Inferior parietal cortex (tissue), 1 donor: ENCODE measurements at regions not wholly inside any gene's neighbourhood (a gene's known extent, or its start where the extent isn't known, plus 50 kb on each side); places are given as distances from the start of the nearest gene placed in this dataset.
A peak's percentile ranks its signal among the peaks of the same experiment; 100 is the strongest.
"Not testable (repeated sequence)": the region's sequence is repeated elsewhere in the genome, so short reads cannot be mapped to it uniquely, and the experiment has no call there.

ENCODE experiments used
- DNase-seq: peaks from one replicate; pipeline ENCODE4 v3.0.0-alpha.2; 2016; ENCODE audit errors: extremely low spot score

DNA sequence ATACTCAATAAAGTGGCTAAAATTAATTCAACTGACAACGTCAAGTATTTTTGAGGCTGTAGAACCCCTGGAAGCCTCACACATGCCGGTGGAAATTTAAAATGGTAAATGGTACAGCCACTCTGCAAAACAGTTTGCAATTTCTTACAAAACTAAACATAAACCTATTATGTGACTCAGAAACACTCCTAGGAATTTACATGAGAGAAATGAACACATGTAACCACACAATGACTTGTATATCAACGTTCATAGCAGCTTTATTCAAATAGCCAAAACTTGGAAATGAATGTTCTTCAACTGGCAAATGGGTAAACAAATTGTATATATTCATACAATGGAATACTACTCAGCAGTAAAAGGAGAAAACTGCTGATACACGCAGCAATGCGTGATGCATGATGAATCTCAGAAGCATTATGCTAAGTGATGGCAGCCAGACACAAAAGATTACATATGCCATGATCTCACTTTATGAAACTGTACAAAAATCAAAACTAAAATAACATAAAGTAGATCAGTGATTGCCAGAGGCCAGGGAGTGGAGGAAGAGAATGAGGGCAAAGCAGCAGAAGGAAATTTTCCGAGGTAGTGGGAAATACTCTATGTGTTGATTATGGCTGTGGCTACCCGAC is 112.5 kb downstream of the FAM50B start:
- DNase-seq = no peak

- DNase-seq = no peak
These were observed 113.4 kb downstream of the FAM50B start for GRCh38 chr6:3962291-3963280.

DNA sequence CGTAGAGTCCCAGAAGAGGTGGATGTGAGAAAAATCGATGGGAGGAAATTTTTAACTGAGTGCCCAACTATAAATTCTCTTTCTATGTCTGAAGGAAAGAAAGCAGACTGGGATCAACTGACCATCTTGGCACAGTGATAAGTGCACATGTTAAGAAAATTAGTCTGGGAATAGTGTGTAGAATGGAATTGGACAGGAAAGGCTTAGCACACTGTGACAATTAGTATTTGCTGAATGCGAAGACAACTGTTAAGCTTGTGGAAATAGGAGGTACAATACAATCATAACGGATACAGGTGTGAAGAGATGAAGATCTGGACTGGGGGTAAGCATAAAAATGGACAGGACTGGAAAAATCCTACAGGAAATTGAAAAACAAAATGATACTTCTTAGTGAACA is 114.3 kb downstream of the FAM50B start:
- no peak for DNase-seq

- no peak for DNase-seq
These were observed 113.7 kb downstream of the FAM217A start for GRCh38 chr6:3965071-3965718.

GRCh38 chr6:3966426-3966825 is 112.5 kb downstream of the FAM217A start:
- DNase-seq = no peak

DNA sequence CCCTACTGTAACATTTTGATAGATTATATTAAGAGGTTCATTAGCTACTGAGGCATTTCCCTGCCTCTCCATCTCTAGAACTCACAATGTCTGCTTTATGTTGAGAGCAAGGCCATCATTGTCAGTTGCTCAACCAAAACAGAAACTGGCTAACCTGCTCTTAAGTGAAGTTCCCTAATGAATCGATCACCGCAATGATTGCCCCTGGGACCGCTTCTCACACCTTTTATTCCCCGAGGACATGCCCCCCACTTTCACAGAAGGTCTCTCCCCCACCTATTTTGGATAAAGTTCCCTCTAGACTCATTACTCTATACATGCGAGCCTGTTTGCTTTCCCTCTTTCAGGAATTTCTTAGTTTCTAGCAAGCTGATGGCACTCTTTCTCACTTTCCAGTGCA is 108.8 kb downstream of the FAM217A start:
- DNase-seq = no peak

DNA sequence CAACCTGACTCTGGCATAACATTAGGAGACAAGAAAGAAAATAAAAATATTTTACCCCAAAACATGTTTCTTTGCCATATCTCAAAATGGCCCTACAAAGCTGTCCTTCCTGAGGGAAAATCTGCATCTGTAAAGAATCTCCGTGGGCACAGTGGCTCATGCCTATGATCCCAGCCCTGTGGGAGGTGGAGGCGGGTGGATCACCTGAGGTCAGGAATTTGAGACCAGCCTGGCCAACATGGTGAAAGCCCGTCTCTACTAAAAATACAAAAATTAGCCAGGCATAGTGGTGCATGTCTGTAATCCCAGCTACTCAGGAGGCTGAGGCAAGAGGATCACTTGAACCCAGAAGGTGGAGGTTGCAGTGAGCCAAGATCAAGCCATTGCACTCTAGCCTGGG is 105.8 kb downstream of the FAM217A start:
- DNase-seq = not testable (repeated sequence)

GRCh38 chr6:3977875-3978711 is 100.8 kb downstream of the FAM217A start:
- peak; percentile 74 for DNase-seq

GRCh38 chr6:3978966-3979365 is 100.0 kb downstream of the FAM217A start:
- not testable (repeated sequence) for DNase-seq

GRCh38 chr6:3981917-3982316 is 97.0 kb downstream of the FAM217A start:
- DNase-seq = no peak

DNA sequence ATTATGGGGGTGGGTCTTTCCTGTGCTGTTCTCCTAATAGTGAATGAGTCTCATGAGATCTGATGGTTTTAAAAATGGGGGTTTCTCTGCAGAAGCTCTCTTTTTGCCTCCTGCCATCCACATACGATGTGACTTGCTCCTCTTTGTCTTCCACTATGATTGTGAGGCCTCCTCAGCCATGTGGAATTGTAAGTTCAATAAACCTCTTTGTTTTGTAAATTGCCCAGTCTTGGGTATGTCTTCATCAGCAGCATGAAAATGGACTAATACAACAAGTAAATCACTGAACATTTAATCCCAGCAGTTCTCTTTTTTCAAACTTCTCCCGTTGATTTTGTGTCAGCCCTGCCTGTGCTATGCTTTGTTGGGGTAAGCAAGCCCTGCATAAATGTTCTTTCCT is 95.2 kb downstream of the FAM217A start:
- DNase-seq = no peak

GRCh38 chr6:3984494-3984893 is 94.4 kb downstream of the FAM217A start:
- no peak for DNase-seq

- DNase-seq = no peak
These were observed 92.7 kb downstream of the FAM217A start for GRCh38 chr6:3986241-3986640.

- DNase-seq = no peak
These were observed 91.9 kb downstream of the FAM217A start for GRCh38 chr6:3987053-3987452.

DNA sequence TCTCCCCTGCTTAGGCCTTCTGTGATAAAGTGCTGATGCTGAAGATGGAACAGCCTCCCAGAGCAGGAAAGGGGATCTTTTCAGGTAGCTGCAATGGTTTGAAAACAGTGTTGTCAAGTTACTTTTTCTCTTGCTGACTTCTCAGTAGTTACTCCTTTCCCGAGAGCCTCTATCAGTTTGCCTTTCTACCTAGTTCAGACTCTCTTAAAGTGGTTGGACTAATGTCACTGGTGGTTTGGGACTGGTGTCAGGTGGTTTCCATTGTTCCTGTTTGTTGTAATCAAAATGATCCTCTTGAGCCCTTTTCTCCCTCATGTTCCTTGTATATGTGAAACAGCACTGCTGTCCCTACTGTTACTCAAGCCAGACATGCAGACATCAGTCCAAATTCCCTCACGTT is 91.4 kb downstream of the FAM217A start:
- DNase-seq = no peak

GRCh38 chr6:3990692-3991491 is 88.0 kb downstream of the FAM217A start:
- DNase-seq = peak; percentile 91

DNA sequence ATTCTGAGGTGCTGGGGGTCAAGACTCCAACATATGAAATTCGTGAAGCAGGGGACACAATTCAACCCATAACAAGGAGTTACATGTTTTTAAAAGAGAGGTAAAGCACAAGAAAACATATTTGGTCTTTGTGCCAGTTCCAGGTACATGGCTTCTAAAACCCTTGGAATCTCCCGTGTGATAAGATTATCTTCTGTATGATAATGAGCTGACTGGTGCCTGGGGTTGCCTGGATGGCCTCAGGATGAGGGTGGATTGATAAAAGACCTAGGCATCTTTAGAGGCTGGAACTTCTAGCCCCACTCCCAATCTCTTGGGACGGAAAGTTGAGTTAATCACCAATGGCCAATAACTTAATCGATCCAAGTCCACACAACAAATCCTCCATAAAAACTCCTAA is 87.0 kb downstream of the FAM217A start:
- DNase-seq = no peak

GRCh38 chr6:3996349-3996748 is 82.6 kb downstream of the FAM217A start:
- DNase-seq = no peak

GRCh38 chr6:3997177-3997770 is 81.7 kb downstream of the FAM217A start:
- DNase-seq = peak; percentile 60
